NCI-H345 treated with DMSO at 0.1 percent for 48 hours (cell line): ENCODE measurements at regions not wholly inside any gene's neighbourhood (a gene's known extent, or its start where the extent isn't known, plus 50 kb on each side); places are given as distances from the start of the nearest gene placed in this dataset.
"Not testable (repeated sequence)": the region's sequence is repeated elsewhere in the genome, so short reads cannot be mapped to it uniquely, and the experiment has no call there.

Experiments
- DNase-seq: peaks from one replicate; lab custom pipeline; 2025; ENCODE audit not compliant: unreplicated experiment; lab: John Stamatoyannopoulos, UW

- no peak for DNase-seq
Observed at GRCh38 chr4:77437079-77437478, 168.5 kb upstream of the CXCL13 start.

- no peak for DNase-seq
Observed at GRCh38 chr4:77438549-77438948, 167.1 kb upstream of the CXCL13 start.

GRCh38 chr4:77443941-77444340 is 161.7 kb upstream of the CXCL13 start:
- DNase-seq, result no peak

GRCh38 chr4:77445823-77446222 is 159.8 kb upstream of the CXCL13 start:
- no peak for DNase-seq

GRCh38 chr4:77446601-77447000 is 159.0 kb upstream of the CXCL13 start:
- DNase-seq, result no peak

GRCh38 chr4:77449171-77449570 is 156.4 kb upstream of the CXCL13 start:
- no peak for DNase-seq

GRCh38 chr4:77450006-77450405 is 155.6 kb upstream of the CXCL13 start:
- no peak for DNase-seq

- DNase-seq, result no peak
Observed at GRCh38 chr4:77451530-77451929, 154.1 kb upstream of the CXCL13 start.

- not testable (repeated sequence) for DNase-seq
Observed at GRCh38 chr4:77452117-77452516, 153.5 kb upstream of the CXCL13 start.

GRCh38 chr4:77453911-77454310 is 151.7 kb upstream of the CXCL13 start:
- DNase-seq, result no peak

GRCh38 chr4:77454858-77455257 is 150.8 kb upstream of the CXCL13 start:
- no peak for DNase-seq

- DNase-seq, result not testable (repeated sequence)
Observed at GRCh38 chr4:77464100-77464499, 141.5 kb upstream of the CXCL13 start.

GRCh38 chr4:77465271-77465670 is 140.3 kb upstream of the CXCL13 start:
- no peak for DNase-seq

- DNase-seq, result no peak
Observed at GRCh38 chr4:77466430-77466829, 139.2 kb upstream of the CXCL13 start.

GRCh38 chr4:77471821-77472495 is 133.7 kb upstream of the CXCL13 start:
- no peak for DNase-seq

- DNase-seq, result no peak
Observed at GRCh38 chr4:77473509-77473908, 132.1 kb upstream of the CXCL13 start.

- DNase-seq, result no peak
Observed at GRCh38 chr4:77481856-77482255, 123.8 kb upstream of the CXCL13 start.

GRCh38 chr4:77488882-77489281 is 116.7 kb upstream of the CXCL13 start:
- DNase-seq, result no peak

- DNase-seq, result no peak
Observed at GRCh38 chr4:77493120-77493752, 112.4 kb upstream of the CXCL13 start.

- no peak for DNase-seq
Observed at GRCh38 chr4:77493829-77494551, 111.6 kb upstream of the CXCL13 start.

- DNase-seq, result no peak
Observed at GRCh38 chr4:77496457-77496856, 109.2 kb upstream of the CXCL13 start.

GRCh38 chr4:77500801-77501200 is 104.8 kb upstream of the CXCL13 start:
- no peak for DNase-seq
